Stimulated activated effector memory CD8-positive, alpha-beta T cell treated with anti-CD3 and anti-CD28 coated beads, Interleukin-12 subunit alpha, Interleukin-12 subunit beta, amount 100 ng/mL, for 72 hours (primary cell): ENCODE measurements at regions not wholly inside any gene's neighbourhood (a gene's known extent, or its start where the extent isn't known, plus 50 kb on each side); places are given as distances from the start of the nearest gene placed in this dataset.

Source experiments
- ATAC-seq: fragments of 150-1000 bp; cut with Tn5 transposase; 2 replicates; pipeline ENCODE4 v1.10.0; 2021
- DNase-seq, 2 donors: peaks; one replicate each; pipeline ENCODE4 v3.0.0; 2021 to 2022; ENCODE audit warnings: low spot score in 2 of 2
- H3K27ac Mint-ChIP-seq: one replicate; pipeline ENCODE4 v1.8.0; 2022; ENCODE audit warnings: mild to moderate bottlenecking, mixed read lengths
- H3K36me3 Mint-ChIP-seq: one replicate; pipeline ENCODE4 v1.8.0; 2022; ENCODE audit warnings: mild to moderate bottlenecking, mixed read lengths
- H3K4me1 Mint-ChIP-seq: one replicate; pipeline ENCODE4 v1.8.0; 2022; ENCODE audit warnings: mixed read lengths
- H3K4me3 Mint-ChIP-seq: one replicate; pipeline ENCODE4 v1.8.0; 2022; ENCODE audit warnings: mild to moderate bottlenecking, mixed read lengths
- H3K9me3 Mint-ChIP-seq: one replicate; pipeline ENCODE4 v1.8.0; 2022; ENCODE audit warnings: mixed read lengths

DNA sequence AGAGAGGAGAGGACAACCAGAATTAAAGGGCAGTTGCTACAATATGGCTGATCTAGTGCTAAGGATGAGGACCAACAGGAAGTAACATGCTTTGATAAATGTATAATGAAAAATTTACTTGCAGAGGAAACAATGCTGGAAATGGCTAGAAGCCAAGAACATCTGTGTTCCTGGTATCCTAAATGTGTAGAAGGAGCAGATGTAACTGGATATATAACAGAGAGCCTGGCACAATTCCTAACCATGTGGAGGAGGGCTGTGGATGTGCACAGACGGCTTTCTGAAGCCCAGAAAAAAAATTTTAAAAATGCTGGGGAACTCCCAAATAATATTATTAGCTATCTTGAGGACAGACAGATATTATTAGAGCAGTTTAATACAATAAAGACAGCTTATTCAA, 159.4 kb upstream of the GBE1 start:
- Mint-ChIP-seq H3K4me3 (no peak overlapping the region), H3K4me1 (no peaks in the 10 kb centered on the region), H3K9me3 (no peaks in the 10 kb centered on the region), H3K36me3 (no peaks in the 10 kb centered on the region), H3K27ac (no peak overlapping the region)
- ATAC-seq: no peak
- DNase-seq: no peak

DNA sequence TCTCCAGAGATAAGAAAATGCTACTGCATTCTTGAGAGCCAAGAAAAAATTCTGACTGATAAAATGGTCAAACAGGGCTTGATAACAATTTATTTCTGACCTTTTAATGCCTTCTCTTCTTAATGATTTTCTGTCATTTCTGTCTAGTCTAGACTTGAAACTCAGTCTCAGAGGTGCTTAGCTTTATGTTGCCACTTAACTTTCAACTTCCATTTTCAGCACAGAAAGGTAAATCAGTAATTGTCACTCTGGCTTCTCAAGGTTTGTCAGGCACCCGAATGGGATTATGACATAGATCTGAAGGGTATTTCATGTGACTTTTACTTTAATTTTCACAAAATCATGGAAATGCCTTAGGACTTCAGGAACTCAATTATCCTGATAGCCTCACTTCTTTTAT, 155.4 kb upstream of the GBE1 start:
- Mint-ChIP-seq H3K4me3 (no peak overlapping the region), H3K27ac (no peak overlapping the region), H3K36me3 (no peaks in the 10 kb centered on the region), H3K9me3 (no peaks in the 10 kb centered on the region), H3K4me1 (no peaks in the 10 kb centered on the region)
- no peak for ATAC-seq
- DNase-seq: no peak

GRCh38 chr3:81913886-81914663, 152.6 kb upstream of the GBE1 start:
- DNase-seq (no peak), ATAC-seq (no peak)
- Mint-ChIP-seq H3K27ac (no peak overlapping the region), H3K9me3 (no peaks in the 10 kb centered on the region), H3K4me1 (no peaks in the 10 kb centered on the region), H3K36me3 (no peaks in the 10 kb centered on the region), H3K4me3 (no peak overlapping the region)

- ATAC-seq (no peak), DNase-seq (no peak)
- H3K36me3 Mint-ChIP-seq: no peaks in the 10 kb centered on the region
- no peak overlapping the region for H3K4me3 Mint-ChIP-seq
- no peaks in the 10 kb centered on the region for H3K4me1 Mint-ChIP-seq
- H3K27ac Mint-ChIP-seq: no peak overlapping the region
- H3K9me3 Mint-ChIP-seq: no peaks in the 10 kb centered on the region
Measured at GRCh38 chr3:81911221-81911620, 149.8 kb upstream of the GBE1 start.

- no peaks in the 10 kb centered on the region for H3K9me3 Mint-ChIP-seq
- no peaks in the 10 kb centered on the region for H3K36me3 Mint-ChIP-seq
- ATAC-seq (no peak), DNase-seq (no peak)
- no peaks in the 10 kb centered on the region for H3K4me1 Mint-ChIP-seq
- no peak overlapping the region for H3K4me3 Mint-ChIP-seq
- no peak overlapping the region for H3K27ac Mint-ChIP-seq
Measured at GRCh38 chr3:81910244-81910852, 148.9 kb upstream of the GBE1 start.

DNA sequence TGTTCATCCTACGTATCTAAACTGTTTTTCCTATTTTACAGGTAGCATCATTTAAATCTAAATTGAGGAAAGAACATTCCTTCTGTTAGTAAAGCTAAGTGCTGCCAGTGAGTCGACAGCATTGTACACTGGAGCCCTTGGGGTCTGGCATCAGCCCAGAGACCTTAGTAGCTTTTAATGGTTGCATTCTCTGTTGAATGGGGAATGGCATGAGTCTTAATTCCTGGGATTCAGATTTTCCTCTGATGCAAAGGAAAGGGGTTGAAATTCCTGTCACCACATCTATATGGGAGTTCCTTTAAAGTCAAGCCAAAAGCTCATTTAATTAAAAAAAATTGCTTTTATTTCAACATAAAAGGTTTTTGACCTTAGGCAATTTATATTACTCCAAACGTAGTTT, 148.4 kb upstream of the GBE1 start:
- no peaks in the 10 kb centered on the region for H3K9me3 Mint-ChIP-seq
- ATAC-seq (no peak), DNase-seq (no peak)
- no peak overlapping the region for H3K27ac Mint-ChIP-seq
- no peaks in the 10 kb centered on the region for H3K4me1 Mint-ChIP-seq
- no peak overlapping the region for H3K4me3 Mint-ChIP-seq
- no peaks in the 10 kb centered on the region for H3K36me3 Mint-ChIP-seq

DNA sequence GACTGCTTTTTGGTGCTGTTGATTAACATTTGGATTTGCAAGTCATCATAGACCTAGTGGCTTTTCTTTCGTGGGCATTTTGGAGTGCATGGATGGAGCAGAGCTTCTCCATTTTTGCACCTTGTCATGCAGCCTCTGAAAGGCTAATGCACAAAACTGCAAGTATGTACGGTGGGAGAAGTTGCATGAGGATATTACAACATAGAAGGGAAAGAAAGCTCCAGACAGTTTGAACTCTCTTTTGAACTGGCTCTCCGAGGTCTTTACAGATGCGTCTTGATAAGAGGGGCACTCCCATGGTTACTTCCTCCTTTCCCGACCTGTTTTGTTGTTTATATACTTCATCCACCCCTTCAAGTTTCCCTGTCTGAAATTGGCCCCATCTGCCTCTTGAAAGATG, 147.1 kb upstream of the GBE1 start:
- peaks cover 2% of the 10 kb centered on the region for H3K9me3 Mint-ChIP-seq
- no peaks in the 10 kb centered on the region for H3K4me1 Mint-ChIP-seq
- ATAC-seq: no peak
- H3K36me3 Mint-ChIP-seq: no peaks in the 10 kb centered on the region
- no peak for DNase-seq
- H3K4me3 Mint-ChIP-seq: no peak overlapping the region
- no peak overlapping the region for H3K27ac Mint-ChIP-seq

- Mint-ChIP-seq H3K36me3 (no peaks in the 10 kb centered on the region), H3K4me3 (no peak overlapping the region), H3K4me1 (no peaks in the 10 kb centered on the region), H3K9me3 (no peaks in the 10 kb centered on the region), H3K27ac (no peak overlapping the region)
- ATAC-seq: no peak
- no peak for DNase-seq
Measured at GRCh38 chr3:81898336-81898735, 136.9 kb upstream of the GBE1 start.

DNA sequence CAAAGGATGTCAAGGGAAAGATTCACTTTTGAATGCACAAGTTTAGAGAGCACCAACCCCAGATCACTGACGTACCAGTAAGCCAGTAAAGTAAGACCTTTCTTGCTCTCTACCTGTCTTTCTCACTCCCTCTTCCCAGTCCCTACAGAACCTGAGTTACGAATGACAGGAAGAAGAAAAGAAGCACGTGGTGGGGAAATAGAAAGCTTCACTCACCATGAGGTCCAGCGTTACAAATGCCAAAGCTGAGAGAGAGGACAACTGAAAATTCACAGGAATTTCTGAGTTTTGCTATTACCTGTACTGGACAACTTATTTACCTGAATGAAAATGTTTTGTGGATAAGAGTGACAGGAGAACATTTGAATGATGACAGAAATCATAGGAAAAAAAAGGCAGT, 133.2 kb upstream of the GBE1 start:
- no peak for ATAC-seq
- no peaks in the 10 kb centered on the region for H3K36me3 Mint-ChIP-seq

DNA sequence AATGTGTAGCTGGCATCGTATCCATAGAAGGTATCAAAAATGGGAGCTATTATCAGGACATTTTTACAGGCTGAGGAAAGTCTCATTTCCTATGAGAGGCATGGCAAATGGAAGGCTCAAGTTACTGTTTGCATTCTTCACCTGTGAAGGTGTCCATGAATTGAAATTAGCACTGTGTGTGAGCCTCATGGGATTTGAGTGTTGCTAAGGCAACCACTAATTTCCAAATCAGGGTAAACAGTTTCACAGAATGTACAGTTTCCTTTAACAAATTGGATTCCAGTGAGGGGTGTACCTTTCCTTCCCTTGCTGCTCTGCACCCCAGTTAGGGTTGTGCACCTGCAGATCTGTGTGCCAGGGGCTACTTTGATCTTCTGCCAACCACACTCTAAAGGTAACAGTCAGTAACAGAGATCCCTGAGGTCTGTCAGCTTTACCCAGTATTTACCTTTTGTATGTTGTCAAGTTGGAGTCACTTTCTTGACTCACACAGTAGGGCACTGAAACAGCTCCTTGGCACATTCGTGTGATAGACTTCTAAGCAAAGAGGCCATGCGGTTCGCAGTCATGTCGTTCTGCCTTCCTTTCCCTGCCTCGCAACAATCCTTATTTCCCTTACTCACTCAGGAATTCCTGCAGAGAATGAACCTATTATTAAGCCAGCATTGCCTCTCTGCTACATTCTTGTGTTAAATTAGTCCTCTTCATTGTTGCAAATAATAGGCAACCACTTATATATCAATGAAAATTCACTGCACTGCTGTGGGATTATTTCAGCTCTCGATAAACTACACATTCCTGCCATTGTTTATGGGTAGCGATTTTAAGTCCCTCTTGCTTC, 129.8 kb upstream of the GBE1 start:
- no peak for DNase-seq
- no peak overlapping the region for H3K27ac Mint-ChIP-seq
- H3K36me3 Mint-ChIP-seq: no peaks in the 10 kb centered on the region
- H3K4me3 Mint-ChIP-seq: no peak overlapping the region
- H3K4me1 Mint-ChIP-seq: no peaks in the 10 kb centered on the region
- no peak for ATAC-seq
- H3K9me3 Mint-ChIP-seq: no peaks in the 10 kb centered on the region

More for the DNA sequence above, 133.2 kb upstream of the GBE1 start:
- Mint-ChIP-seq H3K27ac (no peak overlapping the region), H3K4me1 (no peaks in the 10 kb centered on the region), H3K4me3 (no peak overlapping the region), H3K9me3 (no peaks in the 10 kb centered on the region)
- no peak for DNase-seq

DNA sequence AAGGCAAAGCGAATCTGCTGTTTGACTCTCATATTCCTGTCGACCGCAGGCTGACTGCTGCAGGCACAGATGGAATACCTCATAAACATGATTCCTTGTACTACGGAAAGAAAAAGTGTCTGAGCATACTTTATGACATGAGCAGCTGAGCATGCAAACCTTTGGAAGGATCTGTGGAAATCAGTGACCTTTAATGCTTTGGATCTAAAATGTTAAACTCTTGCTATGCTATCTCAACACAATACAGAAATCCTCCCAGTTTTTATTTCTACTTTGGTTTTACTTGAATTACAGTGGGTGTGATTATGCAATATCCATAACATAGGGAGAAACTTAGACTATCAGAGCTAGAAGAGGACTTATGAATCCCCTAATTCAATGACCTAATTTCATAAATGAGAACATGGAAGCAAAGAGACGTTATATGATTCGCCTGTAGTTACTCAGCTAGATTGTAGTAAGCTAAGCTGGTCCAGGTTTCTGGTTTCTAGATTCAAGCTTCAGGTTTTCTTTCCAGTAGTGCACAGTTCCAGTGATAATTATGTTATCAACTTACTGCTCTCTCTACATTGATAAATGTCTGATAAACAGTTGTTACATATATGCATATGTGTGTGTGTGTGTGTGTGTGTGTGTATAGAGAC, 127.6 kb upstream of the GBE1 start:
- no peak for ATAC-seq
- no peak for DNase-seq
- Mint-ChIP-seq H3K4me1 (no peaks in the 10 kb centered on the region), H3K27ac (no peak overlapping the region), H3K9me3 (no peaks in the 10 kb centered on the region), H3K36me3 (no peaks in the 10 kb centered on the region), H3K4me3 (no peak overlapping the region)

DNA sequence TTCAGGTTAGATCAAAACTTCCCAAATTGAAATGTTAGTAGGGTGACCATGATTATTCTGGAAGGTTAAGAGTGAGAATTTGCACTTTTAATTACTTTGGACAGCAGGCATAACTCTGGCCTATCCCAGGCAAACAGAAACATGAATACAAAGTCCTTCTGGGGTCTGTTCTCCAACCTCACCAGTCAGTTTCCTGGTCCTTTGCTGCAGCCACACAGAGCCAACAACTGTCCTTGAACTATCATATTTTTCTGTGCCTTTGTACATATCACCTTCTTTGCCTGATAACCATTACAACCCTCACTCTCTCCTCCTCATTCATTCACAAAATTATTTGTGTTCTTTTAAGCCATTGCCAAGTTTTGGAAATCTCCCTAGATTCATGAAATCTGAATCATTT, 126.0 kb upstream of the GBE1 start:
- Mint-ChIP-seq H3K4me1 (no peaks in the 10 kb centered on the region), H3K9me3 (no peaks in the 10 kb centered on the region), H3K4me3 (no peak overlapping the region), H3K27ac (no peak overlapping the region), H3K36me3 (no peaks in the 10 kb centered on the region)
- DNase-seq (no peak), ATAC-seq (no peak)

- ATAC-seq (no peak), DNase-seq (no peak)
- Mint-ChIP-seq H3K4me1 (no peaks in the 10 kb centered on the region), H3K4me3 (no peak overlapping the region), H3K9me3 (peaks cover 1% of the 10 kb centered on the region), H3K36me3 (no peaks in the 10 kb centered on the region), H3K27ac (no peak overlapping the region)
Measured at GRCh38 chr3:81886081-81886480, 124.6 kb upstream of the GBE1 start.

GRCh38 chr3:81884791-81885190, 123.3 kb upstream of the GBE1 start:
- Mint-ChIP-seq H3K9me3 (peaks cover 4% of the 10 kb centered on the region), H3K27ac (no peak overlapping the region), H3K4me3 (no peak overlapping the region), H3K4me1 (no peaks in the 10 kb centered on the region), H3K36me3 (no peaks in the 10 kb centered on the region)
- no peak for ATAC-seq
- DNase-seq: no peak

DNA sequence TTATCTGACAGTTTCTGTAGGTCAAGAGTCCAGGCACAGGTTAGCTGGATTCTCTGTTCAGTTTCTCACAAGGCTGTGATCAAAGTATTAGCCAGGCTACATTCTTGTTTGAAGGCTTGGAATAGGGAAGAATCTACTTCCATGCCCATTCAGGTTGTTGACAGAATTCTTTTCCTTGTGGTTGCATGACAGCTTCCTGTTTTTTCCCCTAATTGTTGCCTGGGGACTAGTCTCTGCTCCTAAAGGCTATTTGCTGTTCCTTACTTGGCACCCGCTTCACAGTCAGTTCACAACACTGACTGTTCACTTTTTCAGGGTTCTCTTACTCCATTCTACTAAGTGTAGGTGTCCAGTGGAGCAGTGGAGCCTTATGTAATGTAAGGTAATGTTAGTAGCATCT, 115.4 kb upstream of the GBE1 start:
- H3K4me3 Mint-ChIP-seq: no peak overlapping the region
- H3K4me1 Mint-ChIP-seq: no peaks in the 10 kb centered on the region
- no peak for ATAC-seq
- H3K36me3 Mint-ChIP-seq: no peaks in the 10 kb centered on the region
- no peak for DNase-seq
- peaks cover 4% of the 10 kb centered on the region for H3K9me3 Mint-ChIP-seq
- H3K27ac Mint-ChIP-seq: no peak overlapping the region
